Activated CD8-positive, alpha-beta T cell treated with anti-CD3 and anti-CD28 coated beads for 36 hours (primary cell): ENCODE measurements at regions not wholly inside any gene's neighbourhood (a gene's known extent, or its start where the extent isn't known, plus 50 kb on each side); places are given as distances from the start of the nearest gene placed in this dataset.
"Not testable (repeated sequence)": the region's sequence is repeated elsewhere in the genome, so short reads cannot be mapped to it uniquely, and the experiment has no call there.

Source experiments
- ATAC-seq: fragments of 200-7000 bp; cut with Tn5 transposase; one replicate; pipeline ENCODE4 v1.10.0; 2021; ENCODE audit warnings: mild to moderate bottlenecking, moderate library complexity
- CTCF ChIA-PET: fragments of 350-600 bp; sonication (Branson Sonifier 250); formaldehyde crosslinking; loops from one replicate; lab custom pipeline; 2021; ENCODE audit warnings: antibody characterized with exemption; lab: Charles Lee
- POLR2A ChIA-PET: fragments of 350-600 bp; sonication (Branson Sonifier 250); formaldehyde crosslinking; loops from one replicate; lab custom pipeline; 2021; ENCODE audit warnings: antibody characterized with exemption; lab: Charles Lee
- DNase-seq: peaks from one replicate; pipeline ENCODE4 v3.0.0-alpha.2; 2020
- H3K27ac Mint-ChIP-seq: one replicate; pipeline ENCODE4 v1.8.0; 2021; ENCODE audit warnings: mild to moderate bottlenecking, mixed read lengths
- H3K27me3 Mint-ChIP-seq: one replicate; pipeline ENCODE4 v1.8.0; 2021; ENCODE audit warnings: mixed read lengths
- H3K36me3 Mint-ChIP-seq: one replicate; pipeline ENCODE4 v1.8.0; 2021; ENCODE audit warnings: low read depth, mixed read lengths
- H3K4me1 Mint-ChIP-seq: one replicate; pipeline ENCODE4 v1.8.0; 2021; ENCODE audit warnings: low read depth, mixed read lengths
- H3K4me3 Mint-ChIP-seq: one replicate; pipeline ENCODE4 v1.8.0; 2021; ENCODE audit warnings: mild to moderate bottlenecking, moderate library complexity, mixed read lengths
- H3K9me3 Mint-ChIP-seq: one replicate; pipeline ENCODE4 v1.8.0; 2021; ENCODE audit warnings: mixed read lengths
- intact Hi-C: fragments of 100-400 bp; cut with micrococcal nuclease; formaldehyde crosslinking; loops from one replicate; pipeline ENCODE4 v1.10.0; 2022
- TF ChIP-seq, protein P1 (sequence below): fragments of 200-600 bp; IDR thresholded peaks from one replicate; pipeline ENCODE4 v1.8.0; 2022; ENCODE audit warnings: antibody characterized with exemption, mild to moderate bottlenecking

DNA sequence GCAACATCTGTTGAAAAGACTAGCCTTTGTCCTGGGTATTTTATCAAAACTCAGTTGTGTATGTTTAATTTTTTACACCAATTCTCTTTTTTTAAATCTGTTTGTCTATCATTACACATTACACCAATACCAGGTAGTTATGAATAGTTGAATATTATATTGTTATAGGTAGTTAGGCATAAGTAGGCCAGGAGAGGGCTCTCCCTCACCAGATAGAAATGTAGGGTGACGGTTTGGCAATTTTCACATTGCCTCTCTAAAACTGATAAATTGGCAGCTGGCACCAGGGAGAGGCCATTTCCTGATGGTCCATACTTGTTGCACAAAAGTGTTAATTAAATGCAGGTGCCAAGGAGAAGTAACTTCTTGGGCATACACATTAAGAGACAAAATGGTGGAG, 483.1 kb upstream of the EPHA6 start:
- Mint-ChIP-seq H3K9me3 (no peaks in the 10 kb centered on the region), H3K27me3 (no peaks in the 10 kb centered on the region), H3K27ac (no peak overlapping the region), H3K4me1 (no peaks in the 10 kb centered on the region), H3K36me3 (no peaks in the 10 kb centered on the region), H3K4me3 (no peak overlapping the region)
- CTCF ChIA-PET = no interaction called here
- intact Hi-C loops = no loop called here
- DNase-seq (no peak), ATAC-seq (no peak)
- POLR2A ChIA-PET = no interaction called here
- TF ChIP-seq, protein P1, sequence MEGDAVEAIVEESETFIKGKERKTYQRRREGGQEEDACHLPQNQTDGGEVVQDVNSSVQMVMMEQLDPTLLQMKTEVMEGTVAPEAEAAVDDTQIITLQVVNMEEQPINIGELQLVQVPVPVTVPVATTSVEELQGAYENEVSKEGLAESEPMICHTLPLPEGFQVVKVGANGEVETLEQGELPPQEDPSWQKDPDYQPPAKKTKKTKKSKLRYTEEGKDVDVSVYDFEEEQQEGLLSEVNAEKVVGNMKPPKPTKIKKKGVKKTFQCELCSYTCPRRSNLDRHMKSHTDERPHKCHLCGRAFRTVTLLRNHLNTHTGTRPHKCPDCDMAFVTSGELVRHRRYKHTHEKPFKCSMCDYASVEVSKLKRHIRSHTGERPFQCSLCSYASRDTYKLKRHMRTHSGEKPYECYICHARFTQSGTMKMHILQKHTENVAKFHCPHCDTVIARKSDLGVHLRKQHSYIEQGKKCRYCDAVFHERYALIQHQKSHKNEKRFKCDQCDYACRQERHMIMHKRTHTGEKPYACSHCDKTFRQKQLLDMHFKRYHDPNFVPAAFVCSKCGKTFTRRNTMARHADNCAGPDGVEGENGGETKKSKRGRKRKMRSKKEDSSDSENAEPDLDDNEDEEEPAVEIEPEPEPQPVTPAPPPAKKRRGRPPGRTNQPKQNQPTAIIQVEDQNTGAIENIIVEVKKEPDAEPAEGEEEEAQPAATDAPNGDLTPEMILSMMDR = no peak

- DNase-seq (no peak), ATAC-seq (no peak)
- TF ChIP-seq, protein P1 = no peak
- Mint-ChIP-seq H3K27ac (no peak overlapping the region), H3K9me3 (peaks cover 1% of the 10 kb centered on the region), H3K27me3 (no peaks in the 10 kb centered on the region), H3K4me1 (no peaks in the 10 kb centered on the region), H3K36me3 (no peaks in the 10 kb centered on the region), H3K4me3 (no peak overlapping the region)
- intact Hi-C loops = no loop called here
- ChIA-PET POLR2A (no interaction called here), CTCF (no interaction called here)
Measured at GRCh38 chr3:96334779-96335178, 479.6 kb upstream of the EPHA6 start.

DNA sequence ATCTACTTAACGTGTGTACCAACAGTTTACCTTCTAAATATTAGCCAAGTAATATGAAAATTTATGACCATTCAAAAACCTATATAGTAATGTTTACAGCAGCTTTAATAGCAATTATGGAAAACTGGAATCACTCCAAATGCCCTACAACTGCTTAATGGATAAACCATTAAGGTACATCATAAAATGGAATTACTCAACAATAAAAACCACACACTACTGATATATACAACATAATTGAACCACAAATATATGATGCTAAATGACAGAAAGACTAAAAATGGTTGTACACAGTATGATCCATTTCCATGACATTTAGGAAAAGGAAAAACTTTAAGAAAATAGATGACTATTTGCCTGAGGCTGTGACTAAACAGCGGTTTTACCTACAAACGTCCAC, 467.1 kb upstream of the EPHA6 start:
- CTCF ChIA-PET = no interaction called here
- no peak overlapping the region for H3K27ac Mint-ChIP-seq
- POLR2A ChIA-PET = no interaction called here
- H3K4me1 Mint-ChIP-seq = no peaks in the 10 kb centered on the region
- H3K27me3 Mint-ChIP-seq = no peaks in the 10 kb centered on the region
- intact Hi-C loops = no loop called here
- ATAC-seq (no peak), DNase-seq (no peak)
- TF ChIP-seq, protein P1 = no peak
- no peak overlapping the region for H3K4me3 Mint-ChIP-seq
- H3K36me3 Mint-ChIP-seq = no peaks in the 10 kb centered on the region
- H3K9me3 Mint-ChIP-seq = peaks cover 2% of the 10 kb centered on the region

DNA sequence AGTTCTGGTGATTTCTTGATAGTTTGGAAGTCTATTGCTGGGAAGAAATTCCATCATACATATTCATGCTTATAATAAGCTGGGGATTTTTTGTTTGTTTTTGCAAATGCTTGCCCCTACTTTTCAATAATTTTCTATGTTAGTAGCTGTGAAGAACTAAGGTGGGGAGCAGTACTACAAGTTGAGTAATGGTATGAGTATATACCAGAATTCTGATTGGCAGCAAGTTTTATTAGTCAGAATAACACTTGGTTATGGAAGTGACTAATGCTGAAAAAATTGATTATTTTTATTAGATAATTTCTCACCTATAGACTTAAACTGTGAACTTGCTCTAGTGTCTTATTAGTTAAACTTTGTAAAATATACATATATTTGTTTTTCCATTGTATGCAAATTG, 462.8 kb upstream of the EPHA6 start:
- POLR2A ChIA-PET, H3K4me1 Mint-ChIP-seq: not testable (repeated sequence)

GRCh38 chr3:96354106-96354505, 460.3 kb upstream of the EPHA6 start:
- H3K27me3 Mint-ChIP-seq = no peaks in the 10 kb centered on the region
- ATAC-seq (no peak), DNase-seq (no peak)
- ChIA-PET POLR2A (no interaction called here), CTCF (no interaction called here)
- H3K4me1 Mint-ChIP-seq = no peaks in the 10 kb centered on the region
- no peaks in the 10 kb centered on the region for H3K36me3 Mint-ChIP-seq
- no peaks in the 10 kb centered on the region for H3K9me3 Mint-ChIP-seq
- no peak overlapping the region for H3K4me3 Mint-ChIP-seq
- no peak overlapping the region for H3K27ac Mint-ChIP-seq
- TF ChIP-seq, protein P1 = no peak
- intact Hi-C loops = no loop called here

More for the DNA sequence above, 462.8 kb upstream of the EPHA6 start:
- H3K36me3 Mint-ChIP-seq, H3K27me3 Mint-ChIP-seq, DNase-seq, H3K4me3 Mint-ChIP-seq, CTCF ChIA-PET, H3K27ac Mint-ChIP-seq, intact Hi-C loops, ATAC-seq, H3K9me3 Mint-ChIP-seq: not testable (repeated sequence)

- Mint-ChIP-seq H3K9me3 (no peaks in the 10 kb centered on the region), H3K36me3 (no peaks in the 10 kb centered on the region), H3K27me3 (no peaks in the 10 kb centered on the region), H3K27ac (no peak overlapping the region), H3K4me3 (no peak overlapping the region), H3K4me1 (no peaks in the 10 kb centered on the region)
- intact Hi-C loops = no loop called here
- CTCF ChIA-PET = no interaction called here
- TF ChIP-seq, protein P1 = no peak
- POLR2A ChIA-PET = no interaction called here
- ATAC-seq = no peak
- no peak for DNase-seq
Measured at GRCh38 chr3:96354742-96355141, 459.7 kb upstream of the EPHA6 start.
